MM.1S (cell line): ENCODE measurements at regions not wholly inside any gene's neighbourhood (a gene's known extent, or its start where the extent isn't known, plus 50 kb on each side); places are given as distances from the start of the nearest gene placed in this dataset.

Experiments used
- EZH2 ChIP-seq: fragments of 300-600 bp; sonication (generic); optimal IDR thresholded peaks from 2 replicates; pipeline ENCODE3; 2017; ENCODE audit warnings: low read depth, mild to moderate bottlenecking, antibody characterized with exemption, low read length, mixed read lengths
- TF ChIP-seq, protein P1 (sequence below): fragments of 300-600 bp; sonication (generic); IDR thresholded peaks from 2 replicates; pipeline ENCODE4 v1.5.1; 2016; ENCODE audit warnings: antibody characterized with exemption, low read length, mixed read lengths

DNA sequence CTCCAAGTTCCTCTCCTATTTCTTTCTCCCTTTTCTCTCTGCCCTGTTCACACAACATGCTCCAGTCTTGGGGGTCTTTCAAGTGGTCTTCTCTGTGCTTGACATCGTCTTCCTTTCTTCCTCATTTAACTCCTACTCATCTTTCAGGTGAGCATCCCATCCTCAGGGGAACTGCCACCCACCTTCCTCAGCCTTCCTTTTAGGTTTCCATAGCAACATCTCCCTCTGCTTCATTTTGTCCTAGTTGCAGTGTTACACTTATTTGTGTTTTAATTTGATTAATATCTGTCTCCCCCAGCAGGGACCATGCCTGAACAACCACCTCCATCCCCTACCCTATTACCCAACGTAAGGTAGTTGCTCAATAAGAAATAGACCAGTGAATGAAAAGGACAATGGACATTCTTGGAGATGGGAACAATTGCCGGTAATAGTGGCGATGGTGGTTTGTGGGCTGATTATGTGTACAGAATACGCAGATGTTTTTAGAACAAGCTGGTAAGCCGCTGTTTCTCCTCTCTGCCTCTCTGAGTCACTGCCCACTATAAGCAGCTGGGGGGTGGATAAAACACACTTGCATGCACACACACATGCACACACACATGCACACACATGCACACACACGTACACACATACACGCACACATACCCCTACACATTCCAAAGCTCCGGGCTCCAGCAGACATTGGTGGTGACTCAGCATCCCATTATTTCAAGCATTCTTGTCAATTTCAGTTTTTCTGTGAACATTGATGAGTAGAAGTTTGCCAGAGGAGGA lies 251.6 kb downstream of the GATA3 start:
- TF ChIP-seq, protein P1, sequence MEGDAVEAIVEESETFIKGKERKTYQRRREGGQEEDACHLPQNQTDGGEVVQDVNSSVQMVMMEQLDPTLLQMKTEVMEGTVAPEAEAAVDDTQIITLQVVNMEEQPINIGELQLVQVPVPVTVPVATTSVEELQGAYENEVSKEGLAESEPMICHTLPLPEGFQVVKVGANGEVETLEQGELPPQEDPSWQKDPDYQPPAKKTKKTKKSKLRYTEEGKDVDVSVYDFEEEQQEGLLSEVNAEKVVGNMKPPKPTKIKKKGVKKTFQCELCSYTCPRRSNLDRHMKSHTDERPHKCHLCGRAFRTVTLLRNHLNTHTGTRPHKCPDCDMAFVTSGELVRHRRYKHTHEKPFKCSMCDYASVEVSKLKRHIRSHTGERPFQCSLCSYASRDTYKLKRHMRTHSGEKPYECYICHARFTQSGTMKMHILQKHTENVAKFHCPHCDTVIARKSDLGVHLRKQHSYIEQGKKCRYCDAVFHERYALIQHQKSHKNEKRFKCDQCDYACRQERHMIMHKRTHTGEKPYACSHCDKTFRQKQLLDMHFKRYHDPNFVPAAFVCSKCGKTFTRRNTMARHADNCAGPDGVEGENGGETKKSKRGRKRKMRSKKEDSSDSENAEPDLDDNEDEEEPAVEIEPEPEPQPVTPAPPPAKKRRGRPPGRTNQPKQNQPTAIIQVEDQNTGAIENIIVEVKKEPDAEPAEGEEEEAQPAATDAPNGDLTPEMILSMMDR = no peak
- no peak for TF ChIP-seq EZH2
